Neural progenitor cell (in vitro differentiated cells): ENCODE measurements at regions not wholly inside any gene's neighbourhood (a gene's known extent, or its start where the extent isn't known, plus 50 kb on each side); places are given as distances from the start of the nearest gene placed in this dataset.

ENCODE experiments used
- CTCF ChIP-seq: fragments of 200-600 bp; sonication (generic); IDR thresholded peaks from 2 replicates; pipeline ENCODE4 v1.5.1; 2017; ENCODE audit warnings: antibody characterized with exemption, mild to moderate bottlenecking
- EZH2 ChIP-seq: fragments of 200-600 bp; sonication (generic); IDR thresholded peaks from 2 replicates; pipeline ENCODE4 v1.6.1; 2017; ENCODE audit warnings: antibody characterized with exemption, mild to moderate bottlenecking, moderate library complexity
- EZH2phosphoT487 ChIP-seq: fragments of 200-600 bp; sonication (generic); IDR thresholded peaks from 2 replicates; pipeline ENCODE4 v1.6.1; 2017; ENCODE audit warnings: antibody characterized with exemption

GRCh38 chr16:80427795-80428194 is 113.0 kb upstream of the DYNLRB2 start:
- TF ChIP-seq CTCF (no peak), EZH2 (no peak), EZH2phosphoT487 (no peak)
